ENCODE measurements at regions not wholly inside any gene's neighbourhood (a gene's known extent, or its start where the extent isn't known, plus 50 kb on each side); places are given as distances from the start of the nearest gene placed in this dataset.

- Mint-ChIP-seq H3K4me3 (no peak overlapping the region), H3K27me3 (no peaks in the 10 kb centered on the region), H3K27ac (no peak overlapping the region), H3K4me1 (no peaks in the 10 kb centered on the region), H3K36me3 (ENCODE audit: low read depth) (no peaks in the 10 kb centered on the region)
- ATAC-seq (no peak), DNase-seq (no peak)
- no peaks in the 10 kb centered on the region for H3K9me3 ChIP-seq (ENCODE audit: control insufficient read depth, low read length, poor library complexity, severe bottlenecking)
Measured at GRCh38 chr5:61886214-61886613, 419.8 kb upstream of the KIF2A start.

GRCh38 chr5:61887271-61887670 is 418.7 kb upstream of the KIF2A start:
- no peaks in the 10 kb centered on the region for H3K9me3 ChIP-seq (ENCODE audit: control insufficient read depth, low read length, poor library complexity, severe bottlenecking)
- Mint-ChIP-seq H3K36me3 (ENCODE audit: low read depth) (no peaks in the 10 kb centered on the region), H3K4me1 (no peaks in the 10 kb centered on the region), H3K4me3 (no peak overlapping the region), H3K27ac (no peak overlapping the region), H3K27me3 (no peaks in the 10 kb centered on the region)
- DNase-seq (no peak), ATAC-seq (no peak)

DNA sequence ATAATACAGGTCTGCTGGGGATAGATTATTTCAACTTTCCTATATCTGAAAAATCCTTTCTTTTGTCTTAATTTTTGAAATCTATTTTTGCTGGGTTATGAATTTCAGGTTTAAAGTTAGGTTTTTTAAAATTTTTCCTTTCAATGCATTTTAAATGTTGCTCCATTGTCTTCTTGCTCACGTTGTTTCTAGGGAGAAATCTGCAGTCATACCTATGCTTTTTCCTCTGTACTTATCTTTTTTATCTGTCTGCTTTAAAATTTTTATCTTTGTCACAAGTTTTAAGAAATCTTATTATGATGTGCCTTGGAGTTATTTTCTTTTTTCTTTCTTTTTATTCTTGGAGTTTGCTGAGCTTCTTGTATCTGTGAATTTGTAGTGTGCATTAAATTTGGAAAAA is 412.0 kb upstream of the KIF2A start:
- no peak overlapping the region for H3K27ac Mint-ChIP-seq
- H3K4me3 Mint-ChIP-seq: no peak overlapping the region
- H3K36me3 Mint-ChIP-seq (ENCODE audit: low read depth): no peaks in the 10 kb centered on the region
- DNase-seq (no peak), ATAC-seq (no peak)
- H3K27me3 Mint-ChIP-seq: peaks cover 6% of the 10 kb centered on the region
- H3K4me1 Mint-ChIP-seq: no peaks in the 10 kb centered on the region
- no peaks in the 10 kb centered on the region for H3K9me3 ChIP-seq (ENCODE audit: control insufficient read depth, low read length, poor library complexity, severe bottlenecking)

DNA sequence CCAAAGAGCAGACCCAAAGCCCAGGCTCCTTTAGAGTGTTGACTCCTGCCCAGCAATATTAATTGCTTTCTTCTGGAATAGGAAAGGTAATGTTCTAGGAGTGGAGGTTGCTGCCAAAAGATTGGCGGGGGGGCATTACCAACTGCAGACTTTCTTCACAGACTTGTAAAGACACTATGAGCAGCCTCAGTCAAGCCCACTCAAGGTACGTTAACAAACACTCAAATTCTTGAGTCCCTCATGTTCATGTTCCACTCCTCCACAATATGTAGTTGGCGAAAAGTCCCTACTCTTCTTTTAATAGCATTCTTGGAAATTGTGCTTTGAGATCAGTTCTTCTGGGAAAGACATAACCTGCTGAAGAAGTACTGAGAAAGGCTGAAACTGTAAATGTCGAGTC is 409.2 kb upstream of the KIF2A start:
- no peak overlapping the region for H3K27ac Mint-ChIP-seq
- no peak overlapping the region for H3K4me3 Mint-ChIP-seq
- peaks cover 6% of the 10 kb centered on the region for H3K27me3 Mint-ChIP-seq
- no peaks in the 10 kb centered on the region for H3K36me3 Mint-ChIP-seq (ENCODE audit: low read depth)
- DNase-seq (no peak), ATAC-seq (no peak)
- H3K9me3 ChIP-seq (ENCODE audit: control insufficient read depth, low read length, poor library complexity, severe bottlenecking): no peaks in the 10 kb centered on the region
- no peaks in the 10 kb centered on the region for H3K4me1 Mint-ChIP-seq

DNA sequence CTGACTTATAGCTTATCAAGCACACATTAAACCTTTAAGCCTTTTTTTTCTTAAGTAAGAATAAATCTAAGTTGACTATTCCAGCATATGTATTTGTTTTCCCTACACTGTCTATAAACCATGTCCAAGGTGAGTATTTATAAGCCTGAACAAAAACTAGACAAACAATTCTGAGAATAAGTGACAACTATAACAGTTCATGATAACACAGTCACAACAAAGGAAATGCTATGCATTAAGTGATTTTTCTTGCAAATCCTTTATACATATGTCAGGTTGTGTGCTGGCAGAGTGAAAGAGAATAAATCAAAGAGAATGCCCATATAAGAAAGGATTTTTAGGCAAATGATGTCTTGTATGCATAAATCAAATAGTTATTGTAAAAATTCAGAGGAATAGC is 408.8 kb upstream of the KIF2A start:
- DNase-seq (no peak), ATAC-seq (no peak)
- no peak overlapping the region for H3K27ac Mint-ChIP-seq
- H3K4me1 Mint-ChIP-seq: no peaks in the 10 kb centered on the region
- H3K4me3 Mint-ChIP-seq: no peak overlapping the region
- H3K9me3 ChIP-seq (ENCODE audit: control insufficient read depth, low read length, poor library complexity, severe bottlenecking): no peaks in the 10 kb centered on the region
- H3K27me3 Mint-ChIP-seq: peaks cover 6% of the 10 kb centered on the region
- no peaks in the 10 kb centered on the region for H3K36me3 Mint-ChIP-seq (ENCODE audit: low read depth)

- ATAC-seq: no peak
- no peak overlapping the region for H3K27ac Mint-ChIP-seq
- no peaks in the 10 kb centered on the region for H3K4me1 Mint-ChIP-seq
- no peak overlapping the region for H3K4me3 Mint-ChIP-seq
- H3K27me3 Mint-ChIP-seq: peaks cover 6% of the 10 kb centered on the region
- no peaks in the 10 kb centered on the region for H3K9me3 ChIP-seq (ENCODE audit: control insufficient read depth, low read length, poor library complexity, severe bottlenecking)
- no peak for DNase-seq
- no peaks in the 10 kb centered on the region for H3K36me3 Mint-ChIP-seq (ENCODE audit: low read depth)
Measured at GRCh38 chr5:61901997-61902396, 404.0 kb upstream of the KIF2A start.

DNA sequence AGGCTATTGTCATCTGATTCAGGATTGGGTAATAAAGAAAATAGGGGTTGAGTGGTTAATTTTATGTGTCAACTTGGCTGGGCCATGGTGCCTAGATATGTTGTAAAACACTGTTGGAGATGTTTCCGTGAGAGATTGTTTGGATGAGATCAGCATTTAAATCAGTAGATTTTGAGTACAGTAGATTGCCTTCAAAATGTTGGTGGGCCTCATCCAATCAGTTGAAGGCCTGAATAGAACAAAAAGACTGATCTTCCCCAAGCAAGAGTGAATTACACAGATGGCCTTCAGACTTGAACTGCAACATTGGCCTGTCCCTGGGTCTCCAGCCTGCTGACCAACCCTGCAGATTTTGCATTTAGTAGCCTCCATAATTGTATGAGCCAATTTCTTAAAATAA is 401.3 kb upstream of the KIF2A start:
- Mint-ChIP-seq H3K36me3 (ENCODE audit: low read depth) (no peaks in the 10 kb centered on the region), H3K4me3 (no peak overlapping the region), H3K27me3 (no peaks in the 10 kb centered on the region), H3K27ac (no peak overlapping the region), H3K4me1 (no peaks in the 10 kb centered on the region)
- DNase-seq (no peak), ATAC-seq (no peak)
- no peaks in the 10 kb centered on the region for H3K9me3 ChIP-seq (ENCODE audit: control insufficient read depth, low read length, poor library complexity, severe bottlenecking)

DNA sequence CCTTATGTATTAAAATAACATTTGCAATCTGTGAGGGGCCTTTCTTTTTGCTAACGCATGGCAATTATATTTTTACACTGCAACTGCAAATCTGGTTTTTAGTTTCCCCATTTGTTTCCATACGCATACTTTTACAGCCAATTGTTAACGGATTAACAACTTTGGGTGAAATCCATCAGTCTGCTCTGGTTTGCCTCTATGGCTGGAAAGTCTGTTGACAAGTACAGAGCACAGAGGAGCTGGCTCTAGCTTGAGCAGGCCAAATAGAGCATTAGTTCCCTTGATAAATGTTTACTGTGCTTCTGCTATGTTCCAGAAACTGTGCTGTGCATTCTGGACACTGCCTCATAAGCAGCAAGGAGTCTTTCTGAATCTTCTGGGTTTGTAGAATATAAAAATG is 400.4 kb upstream of the KIF2A start:
- H3K36me3 Mint-ChIP-seq (ENCODE audit: low read depth): no peaks in the 10 kb centered on the region
- H3K27me3 Mint-ChIP-seq: no peaks in the 10 kb centered on the region
- no peaks in the 10 kb centered on the region for H3K9me3 ChIP-seq (ENCODE audit: control insufficient read depth, low read length, poor library complexity, severe bottlenecking)
- ATAC-seq (no peak), DNase-seq (no peak)
- no peak overlapping the region for H3K4me3 Mint-ChIP-seq
- H3K4me1 Mint-ChIP-seq: no peaks in the 10 kb centered on the region
- H3K27ac Mint-ChIP-seq: no peak overlapping the region

DNA sequence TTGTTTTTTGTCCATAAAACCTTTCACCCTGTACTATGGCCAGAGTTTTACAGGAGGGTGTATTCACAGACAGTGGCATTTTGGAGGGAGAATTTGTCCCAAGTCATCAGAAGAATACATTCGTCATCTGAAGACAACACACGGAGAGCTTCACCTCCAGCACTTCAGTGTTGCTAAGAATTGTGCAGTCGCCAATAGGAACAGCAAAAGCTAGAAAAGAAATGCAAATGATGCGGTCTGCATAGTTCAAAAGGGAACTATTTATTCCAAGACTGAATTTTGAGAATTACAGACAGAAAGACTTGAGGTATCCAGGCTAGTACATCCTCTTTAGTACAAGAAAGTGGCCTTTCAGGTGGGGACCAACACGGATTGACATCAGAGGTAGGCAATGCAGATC is 399.2 kb upstream of the KIF2A start:
- no peaks in the 10 kb centered on the region for H3K27me3 Mint-ChIP-seq
- no peak overlapping the region for H3K27ac Mint-ChIP-seq
- H3K9me3 ChIP-seq (ENCODE audit: control insufficient read depth, low read length, poor library complexity, severe bottlenecking): no peaks in the 10 kb centered on the region
- H3K4me1 Mint-ChIP-seq: no peaks in the 10 kb centered on the region
- H3K4me3 Mint-ChIP-seq: no peak overlapping the region
- no peaks in the 10 kb centered on the region for H3K36me3 Mint-ChIP-seq (ENCODE audit: low read depth)
- ATAC-seq: no peak
- DNase-seq: no peak

DNA sequence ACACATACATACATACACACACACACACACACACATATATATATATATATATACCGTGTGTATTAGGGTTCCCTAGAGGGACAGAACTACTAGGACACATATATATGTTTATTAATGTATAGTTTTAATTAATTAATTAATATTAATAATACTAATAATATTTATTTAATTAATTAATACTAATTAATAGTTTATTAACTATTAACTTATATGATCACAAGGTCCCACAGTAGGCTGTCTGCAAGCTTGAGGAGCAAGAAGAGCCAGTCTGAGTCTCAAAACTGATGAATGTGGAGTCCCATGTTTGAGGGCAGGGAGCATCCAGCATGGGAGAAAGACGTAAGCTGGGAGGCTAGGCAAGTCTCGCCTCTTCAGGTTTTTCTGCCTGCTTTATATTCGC is 398.0 kb upstream of the KIF2A start:
- H3K9me3 ChIP-seq (ENCODE audit: control insufficient read depth, low read length, poor library complexity, severe bottlenecking): no peaks in the 10 kb centered on the region
- Mint-ChIP-seq H3K4me1 (no peaks in the 10 kb centered on the region), H3K27ac (no peak overlapping the region), H3K36me3 (ENCODE audit: low read depth) (no peaks in the 10 kb centered on the region), H3K27me3 (no peaks in the 10 kb centered on the region), H3K4me3 (no peak overlapping the region)
- no peak for DNase-seq
- ATAC-seq: no peak

GRCh38 chr5:61910771-61911170 is 395.2 kb upstream of the KIF2A start:
- H3K4me3 Mint-ChIP-seq: no peak overlapping the region
- no peaks in the 10 kb centered on the region for H3K4me1 Mint-ChIP-seq
- DNase-seq (no peak), ATAC-seq (no peak)
- no peak overlapping the region for H3K27ac Mint-ChIP-seq
- no peaks in the 10 kb centered on the region for H3K27me3 Mint-ChIP-seq
- H3K9me3 ChIP-seq (ENCODE audit: control insufficient read depth, low read length, poor library complexity, severe bottlenecking): no peaks in the 10 kb centered on the region
- H3K36me3 Mint-ChIP-seq (ENCODE audit: low read depth): no peaks in the 10 kb centered on the region

DNA sequence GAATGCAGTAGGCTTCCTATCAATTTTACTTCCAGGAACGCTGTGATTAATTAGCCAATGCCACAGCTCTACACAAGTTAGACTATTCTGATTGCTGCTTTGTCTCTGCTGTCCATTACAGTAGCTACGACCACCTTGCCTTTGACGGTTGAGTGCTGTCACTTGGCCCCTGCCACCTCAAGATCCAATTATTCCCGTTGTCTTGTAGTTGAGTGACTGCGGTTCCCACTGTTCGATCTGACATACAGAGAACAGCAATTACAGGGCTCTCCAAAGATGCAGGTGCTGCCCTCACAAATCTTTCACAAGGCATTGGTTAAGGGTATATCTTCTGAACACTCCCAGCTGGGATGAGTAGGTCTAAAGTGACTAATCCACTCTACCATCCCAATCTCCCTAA is 393.4 kb upstream of the KIF2A start:
- no peaks in the 10 kb centered on the region for H3K36me3 Mint-ChIP-seq (ENCODE audit: low read depth)
- no peaks in the 10 kb centered on the region for H3K27me3 Mint-ChIP-seq
- DNase-seq (no peak), ATAC-seq (no peak)
- H3K27ac Mint-ChIP-seq: no peak overlapping the region
- H3K4me3 Mint-ChIP-seq: no peak overlapping the region
- H3K9me3 ChIP-seq (ENCODE audit: control insufficient read depth, low read length, poor library complexity, severe bottlenecking): no peaks in the 10 kb centered on the region
- no peaks in the 10 kb centered on the region for H3K4me1 Mint-ChIP-seq

- Mint-ChIP-seq H3K27me3 (no peaks in the 10 kb centered on the region), H3K36me3 (ENCODE audit: low read depth) (no peaks in the 10 kb centered on the region), H3K4me3 (no peak overlapping the region), H3K27ac (no peak overlapping the region), H3K4me1 (no peaks in the 10 kb centered on the region)
- ATAC-seq (no peak), DNase-seq (no peak)
- no peaks in the 10 kb centered on the region for H3K9me3 ChIP-seq (ENCODE audit: control insufficient read depth, low read length, poor library complexity, severe bottlenecking)
Measured at GRCh38 chr5:61915646-61916045, 390.4 kb upstream of the KIF2A start.

GRCh38 chr5:61916621-61917620 is 389.1 kb upstream of the KIF2A start:
- H3K9me3 ChIP-seq (ENCODE audit: control insufficient read depth, low read length, poor library complexity, severe bottlenecking): no peaks in the 10 kb centered on the region
- Mint-ChIP-seq H3K27ac (no peak overlapping the region), H3K36me3 (ENCODE audit: low read depth) (no peaks in the 10 kb centered on the region), H3K27me3 (no peaks in the 10 kb centered on the region), H3K4me1 (no peaks in the 10 kb centered on the region), H3K4me3 (no peak overlapping the region)
- no peak for DNase-seq
- ATAC-seq: no peak

Data from T-helper 17 cell (primary cell).